K562 (cell line): ENCODE measurements at regions not wholly inside any gene's neighbourhood (a gene's known extent, or its start where the extent isn't known, plus 50 kb on each side); places are given as distances from the start of the nearest gene placed in this dataset.

ENCODE experiments used
- ATAC-seq: fragments of 200-7000 bp; cut with Tn5 transposase; 3 replicates; pipeline ENCODE4 v1.9.1; 2020; ENCODE audit warnings: moderate library complexity
- BruUV-seq: library from RNA; stranded (reverse); fragments of 400-500 nt; replicated peaks from 2 replicates; lab custom pipeline; 2021; lab: Mats Ljungman, UMichigan
- CTCF ChIA-PET: fragments of 300-600 bp; formaldehyde crosslinking; extraction: SDS; loops from one replicate; lab custom pipeline; 2021; ENCODE audit warnings: low intra/inter-chr PET ratio; lab: Yijun Ruan, JAX
- POLR2A ChIA-PET: fragments of 300-600, 350-650 bp; sonication (Branson Sonifier 250); formaldehyde crosslinking; extraction: SDS; loops from one replicate; lab custom pipeline; 2021; ENCODE audit warnings: antibody characterized with exemption, inconsistent platforms; lab: Yijun Ruan, JAX
- DNase-seq, 4 experiments: peaks; one replicate each; pipeline versions ENCODE4 v3.0.0 to v3.0.0-alpha.2; 2011 to 2018; ENCODE audit warnings: low spot score in 3 of 4, mixed read lengths in 3 of 4; ENCODE audit errors: extremely low read depth in 1 of 4
- FAIRE-seq: peaks from 2 replicates; lab custom pipeline; 2011; peaks lifted over from hg19 to GRCh38; lab: Jason Lieb, UNC
- H2AFZ ChIP-seq: 2 replicates; pipeline ENCODE4 v1.6.0; 2011; ENCODE audit warnings: low read depth, low read length, control low read depth, inconsistent platforms
- H3K27ac ChIP-seq: fragments of 200-600 bp; 3 replicates; pipeline ENCODE4 v1.8.0; 2011; ENCODE audit warnings: low read depth, mild to moderate bottlenecking, control low read depth, inconsistent platforms, low read length, moderate library complexity, mixed read lengths; ENCODE audit errors: extremely low read depth
- H3K27me3 ChIP-seq, 2 experiments: fragments of 300-600 bp in 1 of 2; 2 replicates in 1 of 2; 3 replicates in 1 of 2; pipeline versions ENCODE4 v1.6.0 to v1.8.0; 2011; ENCODE audit warnings: inconsistent platforms in 2 of 2, low read length in 2 of 2, mild to moderate bottlenecking in 1 of 2, mixed read lengths in 1 of 2, moderate library complexity in 1 of 2; ENCODE audit not compliant: control insufficient read depth in 2 of 2, insufficient read depth in 2 of 2
- H3K36me3 ChIP-seq: fragments of 300-600 bp; 3 replicates; pipeline ENCODE4 v1.8.0; 2011; ENCODE audit warnings: mild to moderate bottlenecking, low read length, inconsistent platforms; ENCODE audit not compliant: control insufficient read depth, insufficient read depth
- H3K4me1 ChIP-seq, 2 experiments: fragments of 200-600 bp in 1 of 2; replicated peaks in 1 of 2; 2 replicates in 1 of 2; 3 replicates in 1 of 2; pipeline versions ENCODE4 v1.5.1 to v1.8.0; 2011; ENCODE audit warnings: inconsistent platforms in 2 of 2, low read length in 2 of 2, mild to moderate bottlenecking in 1 of 2, mixed read lengths in 1 of 2, moderate library complexity in 1 of 2; ENCODE audit not compliant: control insufficient read depth in 2 of 2, insufficient read depth in 2 of 2
- H3K4me2 ChIP-seq: 2 replicates; pipeline ENCODE4 v1.6.1; 2011; ENCODE audit warnings: low read length, control low read depth, inconsistent platforms, mixed read lengths; ENCODE audit not compliant: insufficient read depth
- H3K4me3 ChIP-seq: fragments of 200-600 bp; sonication (generic), shearing (Covaris generic); 2 replicates; pipeline ENCODE4 v1.5.1; 2016; ENCODE audit warnings: control low read depth, inconsistent platforms
- H3K79me2 ChIP-seq: fragments of 200-600 bp; 3 replicates; pipeline ENCODE4 v1.8.0; 2011; ENCODE audit warnings: low read length, inconsistent platforms; ENCODE audit not compliant: control insufficient read depth, insufficient read depth
- H3K9ac ChIP-seq, 2 experiments: 2 replicates each; pipeline versions ENCODE4 v1.6.0 to v1.6.1; 2011; ENCODE audit warnings: low read depth in 2 of 2, low read length in 2 of 2, control low read depth in 1 of 2, inconsistent platforms in 1 of 2, mild to moderate bottlenecking in 1 of 2, mixed read lengths in 1 of 2; ENCODE audit not compliant: insufficient read depth in 1 of 2
- H3K9me1 ChIP-seq: one replicate; pipeline ENCODE4 v1.6.0; 2011; ENCODE audit warnings: inconsistent platforms, mild to moderate bottlenecking, low read length, moderate library complexity; ENCODE audit not compliant: control insufficient read depth, insufficient read depth
- H3K9me3 ChIP-seq: replicated peaks from 2 replicates; pipeline ENCODE4 v1.5.1; 2011; ENCODE audit warnings: low read depth, low read length, inconsistent platforms; ENCODE audit not compliant: control insufficient read depth, insufficient read depth
- H4K20me1 ChIP-seq: replicated peaks from 2 replicates; pipeline ENCODE4 v1.6.1; 2011; ENCODE audit warnings: low read length, inconsistent platforms, mixed read lengths; ENCODE audit not compliant: control insufficient read depth, insufficient read depth
- BHLHE40 ChIP-seq: IDR thresholded peaks from 2 replicates; pipeline ENCODE4 v1.6.1; 2011; ENCODE audit warnings: low read length, improper control_type of control experiment
- FOXA1 ChIP-seq: fragments of 450-650 bp; IDR thresholded peaks from 2 replicates; pipeline ENCODE4 v1.6.1; 2016; ENCODE audit warnings: mild to moderate bottlenecking, borderline replicate concordance
- GATA2 ChIP-seq: sonication (generic); formaldehyde crosslinking; IDR thresholded peaks from 2 replicates; pipeline ENCODE4 v1.4.0; 2020; ENCODE audit warnings: mild to moderate bottlenecking, missing genetic modification reagents
- GTF2A2 ChIP-seq: IDR thresholded peaks from 2 replicates; pipeline ENCODE4 v1.6.1; 2016; ENCODE audit warnings: mild to moderate bottlenecking, missing genetic modification characterization, missing compliant biosample characterization
- MLLT1 ChIP-seq, 2 experiments: fragments of 450-650 bp; IDR thresholded peaks; 2 replicates each; pipeline ENCODE4 v1.6.1; 2016
- NELFE ChIP-seq: IDR thresholded peaks from 2 replicates; pipeline ENCODE4 v1.6.1; 2011; ENCODE audit warnings: mild to moderate bottlenecking; ENCODE audit not compliant: insufficient read depth, insufficient read length
- NR3C1 ChIP-seq: sonication (generic); formaldehyde crosslinking; IDR thresholded peaks from 2 replicates; pipeline ENCODE4 v1.8.1; 2022; ENCODE audit warnings: missing genetic modification reagents
- POLR2H ChIP-seq: IDR thresholded peaks from 2 replicates; pipeline ENCODE4 v1.6.1; 2016; ENCODE audit warnings: missing genetic modification characterization, low read depth, mild to moderate bottlenecking, control low read depth, missing compliant biosample characterization, moderate library complexity
- RBM14 ChIP-seq: fragments of 200-400 bp; formaldehyde crosslinking; IDR thresholded peaks from 2 replicates; pipeline ENCODE4 v1.6.1; 2018; ENCODE audit warnings: low read depth, mild to moderate bottlenecking, low read length, moderate library complexity, borderline replicate concordance; ENCODE audit not compliant: insufficient read depth
- RCOR1 ChIP-seq, 2 experiments: IDR thresholded peaks; 2 replicates each; pipeline ENCODE4 v1.6.1; 2012; ENCODE audit warnings: low read depth in 2 of 2, low read length in 2 of 2, borderline replicate concordance in 1 of 2, improper control_type of control experiment in 1 of 2
- TCF15 ChIP-seq: fragments of 250-450 bp; sonication (Bioruptor Pico); IDR thresholded peaks from 2 replicates; pipeline ENCODE4 v1.8.0; 2022; ENCODE audit warnings: moderate library complexity, mild to moderate bottlenecking, inconsistent platforms
- ZNF280A ChIP-seq: fragments of 450-650 bp; IDR thresholded peaks from 2 replicates; pipeline ENCODE4 v1.6.1; 2018; ENCODE audit warnings: mild to moderate bottlenecking, low read depth; ENCODE audit not compliant: partially characterized antibody
- ZNF740 ChIP-seq, 3 experiments: fragments of 200-800 bp in 1 of 3; sonication (Bioruptor generic) in 1 of 3; sonication (generic) in 1 of 3; formaldehyde crosslinking in 1 of 3; IDR thresholded peaks; 2 replicates each; pipeline versions ENCODE4 v1.6.1 to v1.8.0; 2016 to 2022; ENCODE audit warnings: mild to moderate bottlenecking in 2 of 3, missing compliant biosample characterization in 2 of 3, missing genetic modification characterization in 2 of 3, missing genetic modification reagents in 1 of 3
- WGBS: fragments of 100-300 bp; shearing (Covaris generic); methylation state at CpG from one replicate; pipeline ENCODE4 v1.1.6; 2016; ENCODE audit warnings: low coverage, mixed read lengths; ENCODE audit not compliant: insufficient coverage; ENCODE audit errors: missing lambda C conversion rate; 5-methylcytosine and 5-hydroxymethylcytosine counted together
- in situ Hi-C: fragments of 300-500 bp; cut with MboI; formaldehyde crosslinking; loops from 4 replicates; pipeline ENCODE4 v1.15.0; 2018; ENCODE audit warnings: inconsistent platforms, mixed read lengths
- intact Hi-C: fragments of 100-400 bp; cut with micrococcal nuclease; formaldehyde crosslinking; loops from 2 replicates; pipeline ENCODE4 v1.14.2; 2022
- TF ChIP-seq, protein P1 (sequence below): sonication (generic); formaldehyde crosslinking; IDR thresholded peaks from 2 replicates; pipeline ENCODE4 v1.4.0; 2020; ENCODE audit warnings: mild to moderate bottlenecking, missing genetic modification reagents
- TF ChIP-seq, protein P2 (sequence below): fragments of 450-650 bp; IDR thresholded peaks from 2 replicates; pipeline ENCODE4 v1.6.1; 2016; ENCODE audit warnings: antibody characterized with exemption

DNA sequence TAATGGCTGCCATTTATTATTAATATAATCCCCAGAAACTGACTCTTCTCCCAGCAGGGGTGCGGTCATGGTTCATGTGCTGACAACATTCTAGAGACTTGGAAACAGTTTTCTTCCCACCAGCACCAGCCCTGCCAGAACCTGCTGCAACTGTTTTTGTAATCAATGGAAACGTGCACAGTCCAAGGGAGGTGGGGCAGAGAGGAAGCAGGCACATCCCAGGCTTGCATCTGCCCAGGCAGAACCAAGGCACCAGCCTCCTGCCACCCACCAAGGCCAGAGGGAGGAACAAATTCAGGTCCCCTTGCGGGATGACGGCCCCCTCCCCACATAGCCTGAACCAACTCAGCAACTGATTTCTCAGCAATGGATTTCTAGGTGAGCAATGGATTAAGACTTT, 119.0 kb downstream of the OAT start:
- CTCF ChIA-PET, result no interaction called here
- no peak overlapping the region for H3K27ac ChIP-seq
- FAIRE-seq (no peak), DNase-seq (no peak), ATAC-seq (no peak)
- WGBS, result 4% methylated on average over 2 of the region's 4 CpGs
- 0 out of 2 replicates have a peak, but pooled peaks cover 3% of the 10 kb centered on the region for H3K9me3 ChIP-seq
- no peaks in the 10 kb centered on the region for H4K20me1 ChIP-seq
- in situ Hi-C loops (no loop called here), intact Hi-C loops (no loop called here)
- H3K4me2 ChIP-seq, result no peak overlapping the region
- H3K4me3 ChIP-seq, result no peak overlapping the region
- H3K36me3 ChIP-seq, result no peaks in the 10 kb centered on the region
- H3K4me1 ChIP-seq, result no peaks in the 10 kb centered on the region
- BruUV-seq, result no TSS peak
- H3K9ac ChIP-seq, result no peak overlapping the region
- peaks cover 0 to 4% of the 10 kb centered on the region in 2 experiments; a peak in 1 of 5 replicates for H3K27me3 ChIP-seq
- no peaks in the 10 kb centered on the region for H3K79me2 ChIP-seq
- no peaks in the 10 kb centered on the region for H3K9me1 ChIP-seq
- H2AFZ ChIP-seq, result no peak overlapping the region
- POLR2A ChIA-PET, result no interaction called here
- no peak for TF ChIP-seq RCOR1 (IDR thresholded peaks at IDR 0.05; ENCODE audit: borderline replicate concordance in 1 of 2, low read depth in 2 of 2, low read length in 2 of 2)
- TF ChIP-seq, protein P1, sequence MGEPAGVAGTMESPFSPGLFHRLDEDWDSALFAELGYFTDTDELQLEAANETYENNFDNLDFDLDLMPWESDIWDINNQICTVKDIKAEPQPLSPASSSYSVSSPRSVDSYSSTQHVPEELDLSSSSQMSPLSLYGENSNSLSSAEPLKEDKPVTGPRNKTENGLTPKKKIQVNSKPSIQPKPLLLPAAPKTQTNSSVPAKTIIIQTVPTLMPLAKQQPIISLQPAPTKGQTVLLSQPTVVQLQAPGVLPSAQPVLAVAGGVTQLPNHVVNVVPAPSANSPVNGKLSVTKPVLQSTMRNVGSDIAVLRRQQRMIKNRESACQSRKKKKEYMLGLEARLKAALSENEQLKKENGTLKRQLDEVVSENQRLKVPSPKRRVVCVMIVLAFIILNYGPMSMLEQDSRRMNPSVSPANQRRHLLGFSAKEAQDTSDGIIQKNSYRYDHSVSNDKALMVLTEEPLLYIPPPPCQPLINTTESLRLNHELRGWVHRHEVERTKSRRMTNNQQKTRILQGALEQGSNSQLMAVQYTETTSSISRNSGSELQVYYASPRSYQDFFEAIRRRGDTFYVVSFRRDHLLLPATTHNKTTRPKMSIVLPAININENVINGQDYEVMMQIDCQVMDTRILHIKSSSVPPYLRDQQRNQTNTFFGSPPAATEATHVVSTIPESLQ, result no peak
- no peak for TF ChIP-seq RBM14
- no peak for TF ChIP-seq POLR2H (tag)
- no peak for TF ChIP-seq ZNF740 (CRISPR knock-in tag; IDR thresholded peaks at IDR 0.05)
- TF ChIP-seq ZNF740 (tag; IDR thresholded peaks at IDR 0.05), result no peak
- no peak for TF ChIP-seq FOXA1
- TF ChIP-seq MLLT1 (IDR thresholded peaks at IDR 0.05), result no peak
- no peak for TF ChIP-seq NR3C1 (CRISPR knock-in tag)
- TF ChIP-seq GATA2 (CRISPR knock-in tag), result no peak
- TF ChIP-seq GTF2A2 (tag), result no peak
- TF ChIP-seq, protein P2, sequence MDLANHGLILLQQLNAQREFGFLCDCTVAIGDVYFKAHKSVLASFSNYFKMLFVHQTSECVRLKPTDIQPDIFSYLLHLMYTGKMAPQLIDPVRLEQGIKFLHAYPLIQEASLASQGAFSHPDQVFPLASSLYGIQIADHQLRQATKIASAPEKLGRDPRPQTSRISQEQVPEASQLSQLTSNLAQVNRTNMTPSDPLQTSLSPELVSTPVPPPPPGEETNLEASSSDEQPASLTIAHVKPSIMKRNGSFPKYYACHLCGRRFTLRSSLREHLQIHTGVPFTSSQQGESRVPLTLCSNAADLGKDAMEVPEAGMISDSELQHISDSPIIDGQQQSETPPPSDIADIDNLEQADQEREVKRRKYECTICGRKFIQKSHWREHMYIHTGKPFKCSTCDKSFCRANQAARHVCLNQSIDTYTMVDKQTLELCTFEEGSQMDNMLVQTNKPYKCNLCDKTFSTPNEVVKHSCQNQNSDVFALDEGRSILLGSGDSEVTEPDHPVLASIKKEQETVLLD, result no peak
- no peak for TF ChIP-seq BHLHE40
- no peak for TF ChIP-seq TCF15
- TF ChIP-seq NELFE, result no peak
- TF ChIP-seq ZNF280A, result no peak
